ENCODE measurements at regions not wholly inside any gene's neighbourhood (a gene's known extent, or its start where the extent isn't known, plus 50 kb on each side); places are given as distances from the start of the nearest gene placed in this dataset.

- TF ChIP-seq, protein P1, sequence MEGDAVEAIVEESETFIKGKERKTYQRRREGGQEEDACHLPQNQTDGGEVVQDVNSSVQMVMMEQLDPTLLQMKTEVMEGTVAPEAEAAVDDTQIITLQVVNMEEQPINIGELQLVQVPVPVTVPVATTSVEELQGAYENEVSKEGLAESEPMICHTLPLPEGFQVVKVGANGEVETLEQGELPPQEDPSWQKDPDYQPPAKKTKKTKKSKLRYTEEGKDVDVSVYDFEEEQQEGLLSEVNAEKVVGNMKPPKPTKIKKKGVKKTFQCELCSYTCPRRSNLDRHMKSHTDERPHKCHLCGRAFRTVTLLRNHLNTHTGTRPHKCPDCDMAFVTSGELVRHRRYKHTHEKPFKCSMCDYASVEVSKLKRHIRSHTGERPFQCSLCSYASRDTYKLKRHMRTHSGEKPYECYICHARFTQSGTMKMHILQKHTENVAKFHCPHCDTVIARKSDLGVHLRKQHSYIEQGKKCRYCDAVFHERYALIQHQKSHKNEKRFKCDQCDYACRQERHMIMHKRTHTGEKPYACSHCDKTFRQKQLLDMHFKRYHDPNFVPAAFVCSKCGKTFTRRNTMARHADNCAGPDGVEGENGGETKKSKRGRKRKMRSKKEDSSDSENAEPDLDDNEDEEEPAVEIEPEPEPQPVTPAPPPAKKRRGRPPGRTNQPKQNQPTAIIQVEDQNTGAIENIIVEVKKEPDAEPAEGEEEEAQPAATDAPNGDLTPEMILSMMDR (conservative IDR thresholded peaks at IDR 0.05; ENCODE audit: low read depth, low read length): no peak
- no peak for TF ChIP-seq MXI1 (IDR thresholded peaks at IDR 0.05; ENCODE audit: borderline replicate concordance, low read depth, low read length)
- TF ChIP-seq POLR2A (IDR thresholded peaks at IDR 0.05; ENCODE audit: low read depth, low read length): no peak
Observed at GRCh38 chr14:38583471-38583870, 327.6 kb upstream of the CLEC14A start.
